Umbilical cord (tissue), 1 donor: ENCODE measurements at regions not wholly inside any gene's neighbourhood (a gene's known extent, or its start where the extent isn't known, plus 50 kb on each side); places are given as distances from the start of the nearest gene placed in this dataset.

Experiments used
- DNase-seq: peaks from one replicate; pipeline ENCODE4 v3.0.0-alpha.2; 2015; ENCODE audit warnings: low spot score

DNA sequence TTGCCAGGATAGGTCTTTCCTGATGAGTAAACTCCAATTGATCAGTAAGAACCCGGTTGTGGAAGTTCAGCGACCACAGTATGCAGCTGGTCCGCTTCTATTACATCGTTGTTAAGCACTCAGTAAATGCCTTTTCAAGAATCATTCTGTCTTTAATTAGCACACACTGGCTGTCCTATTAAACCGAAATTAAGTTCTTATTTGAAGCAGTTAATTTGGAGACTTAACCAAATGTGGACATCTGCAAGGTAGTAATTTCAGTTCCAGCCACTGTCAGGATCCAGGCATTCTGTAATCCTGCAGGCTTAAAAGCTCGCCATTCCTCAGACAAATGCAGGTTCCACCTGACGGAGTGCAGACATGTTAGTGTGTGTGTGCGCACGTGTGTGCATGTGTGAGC is 254.6 kb downstream of the IRX2 start:
- DNase-seq = no peak

DNA sequence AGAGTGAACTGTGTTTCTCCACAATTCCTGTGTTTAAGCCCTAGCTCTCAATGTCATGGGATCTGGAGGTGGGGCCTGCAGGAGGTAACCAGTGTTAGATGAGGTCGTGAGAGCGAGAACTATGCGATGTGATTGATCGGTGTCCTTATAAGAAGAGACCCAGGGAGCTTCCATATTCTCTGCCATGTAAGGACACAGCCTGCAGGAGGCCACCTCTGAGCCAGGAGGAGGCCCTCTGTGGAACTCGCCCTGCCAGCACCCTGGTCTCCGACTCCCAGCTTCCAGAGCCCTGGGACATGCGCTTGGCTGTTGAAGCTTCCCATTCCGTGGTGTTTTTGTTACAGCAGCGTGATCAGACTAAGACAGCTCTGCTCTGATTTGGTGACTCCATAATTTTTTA is 255.4 kb downstream of the IRX2 start:
- no peak for DNase-seq

DNA sequence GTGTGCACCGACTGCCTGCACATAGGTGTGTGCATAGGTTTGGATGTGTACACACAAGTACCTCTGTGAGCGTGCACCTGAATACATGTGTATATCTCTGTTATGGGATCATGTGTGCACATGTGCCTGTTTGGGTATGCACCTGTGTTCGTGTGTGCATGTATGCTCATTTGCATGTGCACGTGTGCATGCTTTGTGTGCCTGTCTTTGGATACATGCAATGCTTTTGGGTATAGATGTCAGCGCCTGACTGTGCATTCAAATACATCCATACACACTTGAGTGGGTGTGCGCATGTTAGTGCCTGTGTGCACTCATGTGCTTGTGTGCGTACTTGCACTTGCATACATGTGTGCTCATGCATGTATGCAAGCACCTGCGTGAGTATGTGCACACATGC is 258.1 kb downstream of the IRX2 start:
- no peak for DNase-seq

DNA sequence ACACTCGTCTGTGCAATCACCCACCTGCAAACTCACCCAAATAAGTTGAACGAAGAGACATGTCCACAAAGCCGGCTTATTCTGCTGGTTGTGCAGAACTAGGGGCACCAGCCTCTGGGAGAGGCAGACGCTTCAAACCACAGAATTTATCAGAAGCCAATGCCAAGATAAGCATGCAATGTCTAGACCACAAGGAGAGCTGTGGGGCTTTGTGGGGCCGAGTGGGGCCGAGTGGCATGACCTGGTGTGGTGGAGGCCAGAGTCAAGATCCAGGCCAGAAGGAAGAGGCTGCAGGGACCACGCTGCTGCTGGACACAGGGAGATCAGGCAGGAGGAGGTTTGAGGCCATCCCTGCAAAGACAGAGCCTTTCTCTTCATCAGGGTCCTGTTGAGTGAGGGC is 259.0 kb downstream of the IRX2 start:
- DNase-seq = no peak

DNA sequence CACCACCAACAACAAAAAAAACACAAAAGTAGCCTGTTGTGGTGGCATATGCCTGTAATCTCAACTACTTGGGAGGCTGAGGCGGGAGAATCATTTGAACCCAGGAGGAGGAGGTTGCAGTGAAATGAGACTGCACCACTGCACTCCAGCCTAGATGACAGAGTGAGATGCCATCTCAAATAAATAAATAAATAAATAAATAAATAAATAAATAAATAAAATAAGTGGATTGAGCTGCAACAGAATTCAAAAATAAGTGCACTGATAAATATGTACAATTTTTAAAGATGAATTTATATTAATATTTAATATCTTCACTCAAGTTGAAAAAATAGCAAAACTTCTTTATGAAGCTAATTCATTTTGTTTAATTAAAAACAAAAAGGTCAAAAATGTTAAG is 259.6 kb downstream of the IRX2 start:
- DNase-seq = no peak

DNA sequence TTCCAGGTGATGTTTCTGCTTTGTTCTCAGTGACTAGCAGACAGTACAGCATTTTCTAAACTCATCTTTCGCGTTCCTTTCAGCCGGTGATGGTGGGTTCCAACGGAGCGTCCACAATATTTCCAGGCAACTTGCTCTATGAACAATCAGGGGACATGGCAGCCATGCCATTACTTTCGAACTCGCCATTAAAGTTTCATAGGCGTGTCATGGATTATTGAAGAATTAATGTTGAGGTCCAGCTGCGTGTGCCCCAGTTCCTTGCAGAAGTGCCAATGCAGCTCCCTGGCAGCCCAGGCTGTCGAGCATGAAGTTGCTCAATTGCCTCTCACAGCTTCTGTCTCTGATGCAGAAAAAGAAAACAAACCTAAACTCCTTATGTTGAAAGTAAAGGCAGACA is 262.2 kb downstream of the IRX2 start:
- DNase-seq = no peak

DNA sequence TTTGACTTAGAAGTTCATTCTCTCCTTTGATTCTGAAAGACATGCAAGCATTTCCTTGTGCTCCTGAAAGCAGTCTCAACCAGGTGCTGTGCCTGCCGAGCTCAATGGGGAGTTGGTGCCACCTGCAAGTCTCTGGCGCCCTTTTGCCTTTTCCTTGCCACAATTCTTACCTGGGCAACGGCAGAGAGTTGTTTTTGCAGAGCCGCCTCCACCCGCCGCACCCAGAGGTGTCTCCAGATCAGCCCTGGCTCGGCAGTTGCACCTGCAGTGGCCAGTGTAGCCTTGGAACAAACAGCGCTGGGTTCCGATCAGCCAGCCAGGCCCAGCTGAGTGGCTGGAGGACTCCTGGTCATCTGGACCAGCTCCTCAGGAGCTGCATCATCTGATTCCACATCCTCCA is 262.9 kb downstream of the IRX2 start:
- no peak for DNase-seq

DNA sequence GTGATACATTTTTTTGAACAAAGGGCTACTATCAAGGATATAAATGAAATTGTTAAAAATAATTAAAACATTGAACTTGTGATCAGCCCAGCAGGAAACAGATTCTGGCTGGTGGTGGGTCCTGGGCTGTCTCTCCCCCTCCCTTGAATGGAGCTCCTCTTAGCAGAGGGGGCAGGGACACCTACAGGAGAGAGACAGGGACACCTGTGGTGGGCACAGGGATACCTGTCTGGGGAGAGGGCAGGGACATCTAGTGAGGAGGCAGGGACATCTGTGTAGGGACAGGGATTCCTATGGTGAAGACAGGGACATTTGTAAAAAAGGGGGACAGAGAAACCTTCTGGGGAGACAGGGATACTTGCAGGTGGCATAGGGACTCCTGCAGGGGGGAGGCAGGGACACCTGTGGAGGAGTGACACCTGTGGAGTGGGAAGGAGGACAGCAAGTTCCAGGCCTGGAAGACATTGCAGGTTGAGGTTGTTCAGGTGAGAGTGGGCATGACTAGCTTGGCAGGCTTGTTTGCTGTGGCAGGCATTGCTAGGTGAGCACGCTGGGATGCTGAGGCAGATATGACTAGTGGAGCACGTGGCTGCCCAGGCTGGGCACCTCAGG is 264.2 kb downstream of the IRX2 start:
- no peak for DNase-seq

DNA sequence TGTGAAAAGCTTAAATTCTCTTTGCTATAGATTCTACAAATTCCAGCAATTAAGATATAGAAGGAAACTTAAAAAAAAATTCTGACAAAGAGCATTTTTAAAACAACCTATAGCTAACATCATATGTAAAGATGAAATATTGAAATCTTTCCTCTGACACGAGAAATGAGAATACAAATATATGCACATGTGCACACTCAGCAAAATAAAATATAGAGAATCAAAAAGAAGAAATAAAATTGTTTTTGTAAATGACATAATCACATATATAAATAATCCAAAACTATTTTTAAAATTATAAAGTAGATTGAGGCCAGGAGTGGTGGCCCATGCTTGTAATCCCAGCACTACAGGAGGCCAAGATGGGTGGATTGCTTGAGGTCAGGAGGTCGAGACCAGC is 265.1 kb downstream of the IRX2 start:
- DNase-seq = no peak

DNA sequence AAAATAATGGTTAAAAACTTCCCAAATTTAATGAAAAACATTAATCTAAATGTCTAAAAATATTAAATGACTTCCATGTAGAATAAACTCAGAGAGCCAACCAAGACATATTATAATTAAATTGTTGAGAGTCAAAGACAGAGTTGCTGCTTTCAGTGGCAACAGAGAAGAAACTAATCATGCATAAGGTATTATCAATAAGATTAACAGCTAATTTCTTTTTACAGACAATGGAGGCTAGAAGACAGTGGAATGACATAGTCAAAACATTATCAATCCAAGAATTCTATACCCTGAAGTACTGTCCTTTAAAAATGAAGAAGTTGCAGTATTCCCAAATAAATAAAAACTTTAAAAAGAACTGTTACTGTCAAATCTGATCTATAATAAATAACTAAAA is 268.7 kb downstream of the IRX2 start:
- no peak for DNase-seq

DNA sequence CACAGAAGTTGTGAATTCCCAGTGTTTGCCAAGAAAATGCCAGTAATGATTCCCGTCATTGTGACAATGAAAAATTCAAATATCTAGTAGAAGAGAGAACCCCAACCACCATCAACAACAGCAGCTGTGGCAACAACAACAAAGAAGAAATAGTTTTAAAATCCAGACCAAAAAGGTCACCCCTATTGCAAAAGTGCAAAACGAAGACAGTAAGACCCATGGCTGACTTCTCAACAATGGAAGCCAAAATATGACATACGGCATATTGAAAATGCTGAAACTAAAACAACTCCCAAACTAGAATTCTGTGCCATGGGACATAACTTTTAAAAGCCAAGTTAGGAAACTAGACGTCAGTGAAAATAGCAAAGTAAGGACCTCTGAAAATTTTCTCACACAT is 270.6 kb downstream of the IRX2 start:
- DNase-seq = no peak

DNA sequence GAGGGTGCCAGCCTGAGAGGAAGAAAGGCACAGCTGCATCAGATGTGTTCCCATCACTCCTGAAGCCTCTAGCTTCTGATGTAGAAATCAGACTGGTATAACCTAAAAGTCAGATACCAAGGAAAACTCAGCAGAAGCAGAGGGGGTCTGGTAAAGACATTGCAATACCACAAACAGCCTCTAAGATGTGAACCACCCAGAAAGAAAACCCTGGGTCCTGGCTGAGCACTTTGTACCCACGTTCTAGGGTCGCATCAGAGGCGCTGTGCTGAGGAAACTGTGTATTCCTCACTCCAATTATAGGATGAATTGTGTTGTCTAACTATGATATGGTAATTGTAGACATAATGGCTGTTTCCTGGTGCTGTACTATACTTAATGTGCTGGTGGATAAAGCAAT is 275.6 kb downstream of the IRX2 start:
- no peak for DNase-seq

DNA sequence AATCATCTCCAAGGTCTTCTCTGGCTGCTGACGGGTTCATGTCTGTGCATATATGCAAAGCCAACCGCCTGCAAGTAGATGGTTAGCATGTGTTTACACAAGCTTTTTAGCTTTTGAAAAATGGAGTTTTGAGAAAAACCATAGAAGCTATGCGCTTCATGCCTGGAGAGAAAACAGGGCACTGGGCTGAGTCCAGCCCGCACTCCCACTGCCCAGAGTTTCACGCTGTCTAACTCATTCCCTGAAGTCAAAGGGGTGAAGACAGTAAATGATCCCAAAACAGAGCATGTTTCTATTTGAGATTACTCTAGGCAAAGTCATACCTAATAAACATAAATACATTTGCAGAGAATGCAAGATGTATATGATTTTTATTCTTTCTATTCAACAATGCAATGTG is 278.8 kb downstream of the IRX2 start:
- DNase-seq = no peak

DNA sequence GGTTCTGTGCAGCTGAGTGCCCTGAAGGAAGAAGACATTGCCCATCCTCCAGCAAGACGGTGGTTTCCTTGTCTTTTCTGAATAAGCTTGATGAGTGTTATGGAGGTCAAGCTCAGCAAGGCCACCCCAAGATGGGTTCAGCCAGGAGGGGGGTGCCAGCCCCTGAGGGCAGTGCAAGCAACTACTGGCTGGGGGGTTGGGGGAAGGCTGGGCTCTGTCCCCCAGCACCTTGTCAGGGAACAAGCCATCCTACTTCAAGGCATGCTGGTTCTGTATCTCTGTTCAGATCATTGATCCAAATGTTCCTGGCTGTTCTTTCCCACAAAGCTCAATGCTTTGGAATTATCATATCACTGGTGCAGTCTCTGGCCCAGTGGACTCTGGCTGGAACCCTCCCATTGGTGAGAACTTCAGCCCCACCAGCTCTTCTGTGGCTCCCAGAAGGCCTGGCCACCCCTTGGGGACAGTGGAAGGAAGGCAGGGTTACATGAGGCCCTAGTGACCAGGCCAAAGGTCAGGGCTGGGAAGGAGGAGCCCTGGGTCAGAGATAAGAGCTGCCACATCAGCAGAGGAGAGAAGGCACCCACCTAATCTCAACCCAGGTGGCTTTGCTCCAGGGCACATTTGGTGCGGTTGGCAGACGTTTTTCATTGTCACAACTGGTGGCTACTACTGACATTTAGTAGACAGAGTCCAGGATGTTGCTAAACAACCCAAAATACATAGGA is 280.2 kb downstream of the IRX2 start:
- no peak for DNase-seq

DNA sequence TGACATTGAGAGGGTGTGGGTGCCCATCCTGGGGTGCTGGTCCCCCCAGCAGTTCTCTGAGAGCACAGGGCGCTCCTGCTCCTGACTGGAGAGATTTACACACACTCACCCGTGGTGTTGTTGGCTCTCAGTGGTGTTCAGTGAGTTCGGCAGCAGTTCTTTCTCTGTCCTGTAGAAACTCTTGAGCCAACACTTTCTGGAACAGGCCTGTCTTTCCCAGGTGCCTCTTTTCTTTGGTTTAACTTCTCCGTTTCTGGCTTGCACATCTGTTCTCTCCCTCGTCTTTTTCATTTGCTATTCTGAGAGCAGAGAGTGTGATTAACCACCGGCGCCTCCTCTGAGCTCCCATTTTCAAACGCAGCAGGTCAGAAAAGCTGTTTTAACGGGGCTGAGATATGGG is 284.5 kb downstream of the IRX2 start:
- DNase-seq = no peak

DNA sequence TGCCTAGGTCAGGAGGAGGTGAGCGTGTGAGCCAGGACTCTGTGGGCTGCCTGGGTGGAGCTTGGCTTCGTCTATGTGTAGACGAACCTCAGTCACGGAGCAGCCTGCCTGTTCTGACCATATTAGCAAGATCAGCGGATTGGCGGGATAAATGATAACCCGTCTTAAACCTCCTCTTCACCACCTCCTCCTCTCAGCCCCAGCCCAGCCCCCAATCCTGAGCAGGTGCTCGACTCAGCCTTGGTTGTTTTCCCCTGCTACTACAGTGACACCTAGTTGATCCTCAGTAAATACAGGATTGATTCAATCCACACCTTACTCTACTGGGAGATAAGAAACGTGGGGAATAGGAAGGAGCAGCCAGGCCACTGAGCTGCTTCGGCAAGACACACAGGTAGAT is 286.1 kb downstream of the IRX2 start:
- DNase-seq = no peak

DNA sequence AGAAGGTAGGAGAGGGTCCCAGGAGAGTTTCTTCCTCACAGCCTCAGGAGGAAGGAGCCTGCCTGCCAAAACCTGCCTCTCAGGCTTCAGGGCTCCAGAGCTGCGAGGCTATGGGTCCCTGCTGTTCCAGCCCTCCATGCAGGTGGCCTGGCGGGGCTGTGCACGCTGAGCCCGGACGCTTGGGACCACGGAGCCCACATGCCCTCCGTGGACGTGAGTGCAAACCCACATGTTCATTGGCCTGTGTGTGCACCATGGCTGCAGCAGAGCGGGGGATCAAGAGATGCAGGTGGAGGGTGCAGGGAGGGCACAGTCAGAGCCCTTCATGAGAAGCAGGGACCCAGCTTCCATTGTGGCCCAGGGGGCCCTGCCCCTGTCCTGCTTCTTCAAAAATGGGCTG is 287.3 kb downstream of the IRX2 start:
- no peak for DNase-seq

DNA sequence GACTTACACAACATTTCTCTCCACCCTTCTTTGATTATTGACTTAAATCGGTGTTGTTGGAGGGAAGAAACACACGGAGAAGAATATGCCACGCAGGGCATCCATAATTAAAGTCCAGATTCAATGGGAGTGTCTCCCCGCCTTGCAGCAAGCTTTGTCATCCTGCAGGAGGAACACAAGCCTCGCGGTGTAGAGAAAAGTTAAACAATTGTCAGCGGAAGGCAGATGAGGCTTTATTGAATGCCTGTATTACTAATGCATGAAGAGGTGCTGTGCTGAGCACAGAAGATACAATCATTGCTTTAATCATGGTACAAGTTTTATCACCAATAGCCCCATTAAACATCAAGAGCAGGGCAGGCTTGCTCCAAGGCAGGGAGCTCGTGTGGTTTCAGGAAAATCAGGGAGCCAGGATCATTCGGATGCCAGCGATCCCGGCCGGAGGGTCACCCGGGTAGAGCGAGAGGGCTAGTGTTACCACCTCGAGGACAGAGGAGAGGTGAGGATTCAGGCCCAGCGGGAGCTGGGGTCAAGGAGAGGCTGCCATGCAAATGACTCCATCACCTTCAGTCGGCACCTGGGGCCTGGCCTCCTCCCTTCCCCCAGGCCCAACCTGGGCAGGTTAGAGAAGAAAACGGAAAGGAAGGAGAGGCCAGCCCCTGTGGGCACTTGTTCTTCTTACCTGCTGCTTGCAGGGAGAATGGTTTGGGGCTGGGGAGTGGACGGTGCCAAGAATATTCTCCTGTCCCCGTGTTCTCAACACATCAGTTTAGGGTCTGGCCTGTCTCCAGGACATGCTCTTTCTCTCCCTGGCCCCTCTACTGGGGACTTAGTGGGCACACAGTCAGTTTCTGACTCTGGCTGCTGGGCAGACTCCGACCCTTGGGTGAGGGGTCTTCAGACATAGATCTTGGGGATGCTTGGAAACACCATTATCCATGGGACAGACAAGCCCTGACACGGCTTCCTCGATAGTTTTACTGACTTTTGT is 289.5 kb downstream of the IRX2 start:
- no peak for DNase-seq

DNA sequence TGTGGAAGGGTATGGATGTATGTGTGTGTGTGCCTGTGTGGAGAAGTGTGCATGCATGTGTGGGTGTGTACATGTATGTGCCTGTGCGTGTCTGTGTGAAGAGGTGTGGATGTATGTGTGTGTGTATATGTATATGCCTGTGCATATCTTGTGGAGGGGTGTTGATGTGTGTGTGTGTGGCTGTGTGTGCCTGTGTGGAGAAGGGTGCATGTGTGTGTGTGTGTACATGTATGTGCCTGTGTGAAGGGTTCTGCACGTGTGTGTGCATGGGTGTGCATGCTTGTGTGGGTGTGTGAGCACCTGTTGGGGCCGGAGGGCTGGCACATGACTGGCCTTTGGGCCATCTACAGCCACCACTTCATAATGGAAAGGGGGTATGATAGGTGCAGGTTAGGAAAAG is 291.4 kb downstream of the IRX2 start:
- DNase-seq = no peak

DNA sequence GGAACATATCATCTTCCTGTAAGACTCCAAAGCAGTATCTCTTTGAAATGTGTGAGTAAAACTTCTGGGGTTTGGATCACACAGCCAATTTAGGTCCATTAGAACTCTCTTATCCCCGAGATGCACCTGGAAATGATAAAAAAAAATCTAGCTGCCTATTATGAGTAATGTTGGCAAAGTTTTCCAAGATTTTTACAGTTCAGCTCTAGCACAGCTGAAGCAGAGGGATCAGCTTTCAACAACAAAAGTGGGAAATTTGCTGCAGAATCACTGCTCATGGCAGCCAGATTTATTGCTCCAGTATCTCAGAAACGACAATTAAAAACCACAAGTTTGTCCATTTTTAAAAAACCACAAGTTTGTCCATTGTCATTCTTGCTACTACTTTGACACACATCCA is 292.2 kb downstream of the IRX2 start:
- no peak for DNase-seq

DNA sequence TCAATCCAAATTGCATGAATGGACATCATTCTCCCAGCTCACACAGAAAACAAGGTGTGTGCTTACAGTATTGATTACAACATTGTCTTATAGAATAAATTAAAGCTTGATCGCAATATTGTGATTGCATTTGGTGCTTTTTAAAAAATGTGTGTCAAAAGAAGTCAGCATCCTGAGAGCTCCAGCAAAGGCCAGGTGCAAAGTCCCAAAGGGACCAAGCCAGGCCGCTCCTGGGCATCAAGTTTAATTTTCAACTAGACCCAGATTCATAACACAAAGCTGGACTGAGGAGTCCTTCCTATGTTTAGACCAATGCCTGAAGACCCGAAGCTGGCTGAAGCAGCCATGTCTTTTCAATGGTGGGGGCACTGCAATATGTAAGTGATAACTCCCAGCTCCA is 295.6 kb downstream of the IRX2 start:
- DNase-seq = no peak

DNA sequence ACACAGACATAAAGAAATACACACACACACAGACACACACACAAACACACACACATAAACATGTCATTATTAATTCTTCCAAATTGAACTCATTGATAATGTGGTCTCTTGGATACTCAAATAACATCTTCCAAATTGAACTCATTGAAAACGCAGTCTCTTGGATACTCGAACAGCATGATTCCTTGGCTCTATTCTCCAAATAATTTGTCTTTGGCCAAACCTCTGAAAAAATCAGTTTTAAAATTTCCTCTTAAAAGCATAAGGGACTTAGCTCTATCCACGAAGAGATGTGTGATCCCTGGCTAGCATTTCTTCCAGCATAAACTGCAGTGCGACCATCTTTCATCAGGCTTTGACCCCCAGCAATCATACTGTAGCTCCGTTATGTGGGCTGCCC is 296.6 kb downstream of the IRX2 start:
- no peak for DNase-seq

DNA sequence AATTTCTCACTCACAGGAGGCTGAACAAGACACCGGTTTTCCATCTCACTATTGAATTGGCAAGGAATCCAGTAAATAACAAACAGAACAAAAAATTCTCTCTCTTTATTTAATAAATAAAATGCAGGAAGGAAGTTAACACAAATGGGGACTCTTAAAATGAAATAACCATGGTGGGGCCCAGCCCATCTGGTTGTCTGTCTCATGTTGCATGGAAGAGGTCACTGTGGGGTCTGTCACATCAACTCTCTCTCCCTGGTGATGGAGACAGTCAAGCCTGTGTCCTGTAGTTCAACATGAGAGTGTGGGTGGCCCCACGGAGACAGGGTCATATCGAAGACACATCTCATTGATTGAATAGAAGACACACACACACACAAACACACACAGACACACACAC is 297.7 kb downstream of the IRX2 start:
- DNase-seq = no peak
